ENCODE measurements at regions not wholly inside any gene's neighbourhood (a gene's known extent, or its start where the extent isn't known, plus 50 kb on each side); places are given as distances from the start of the nearest gene placed in this dataset.

- TF ChIP-seq ZBED1 (IDR thresholded peaks at IDR 0.05; ENCODE audit: borderline replicate concordance) (no peak), SPI1 (IDR thresholded peaks at IDR 0.05; ENCODE audit: borderline replicate concordance, insufficient read depth, low read depth, low read length) (peak; percentile 14; the same call in 1 of the 2 replicates)
- ChIA-PET SMC1A (ENCODE audit: uncharacterized antibody, unreplicated experiment) (no interaction called here), RAD21 (ENCODE audit: unreplicated experiment) (no interaction called here), POLR2A (interaction anchor here (0.5 kb wide), 1 partner anchor 10 kb away, joined by 6 read pairs; no protein-coding TSS in a partner anchor), CTCF (no interaction called here)
- ATAC-seq: no peak
- H3K27me3 ChIP-seq (replicated peaks in 1 of 2; ENCODE audit: control insufficient read depth in 2 of 2, insufficient read depth in 2 of 2, low read length in 1 of 2): no peaks in the 10 kb centered on the region
- H3K4me1 ChIP-seq (ENCODE audit: control insufficient read depth, insufficient read depth, low read length): no peaks in the 10 kb centered on the region
- in situ Hi-C loops (cut with MboI): no loop called here
- H2AFZ ChIP-seq (ENCODE audit: control insufficient read depth, low read depth, low read length): no peak overlapping the region
- no peak for FAIRE-seq
- no TSS peak for BruUV-seq (replicated peaks)
- H3K9me3 ChIP-seq (replicated peaks; ENCODE audit: control insufficient read depth, insufficient read depth, low read length): no peaks in the 10 kb centered on the region
- H3K27ac ChIP-seq (ENCODE audit: control insufficient read depth, insufficient read depth): no peak overlapping the region
- H4K20me1 ChIP-seq (ENCODE audit: control insufficient read depth, insufficient read depth): no peaks in the 10 kb centered on the region
- H3K9ac ChIP-seq (ENCODE audit: control insufficient read depth, insufficient read depth, low read length): no peak overlapping the region
- H3K4me2 ChIP-seq (ENCODE audit: control insufficient read depth, insufficient read depth): no peak overlapping the region
- WGBS (ENCODE audit: insufficient coverage, insufficient replicate concordance, low lambda C conversion rate, missing lambda C conversion rate): 9% methylated on average over 4 of the region's 4 CpGs
- no peak for DNase-seq (ENCODE audit: low read depth, low spot score)
- no peaks in the 10 kb centered on the region for H3K36me3 ChIP-seq (ENCODE audit: control insufficient read depth in 2 of 2, insufficient read depth in 2 of 2, low read length in 1 of 2)
- no peaks in the 10 kb centered on the region for H3K79me2 ChIP-seq (ENCODE audit: control insufficient read depth, insufficient read depth, low read length)
- H3K4me3 ChIP-seq: no peak overlapping the region
- intact Hi-C loops (cut with micrococcal nuclease; ENCODE audit: unreplicated experiment): no loop called here
These were observed 1216.5 kb downstream of the RAPGEF2 start for GRCh38 chr4:160319221-160319867.

- CTCF ChIA-PET: no interaction called here
- H3K27ac ChIP-seq (ENCODE audit: control insufficient read depth, insufficient read depth): no peak overlapping the region
- WGBS (ENCODE audit: insufficient coverage, insufficient replicate concordance, low lambda C conversion rate, missing lambda C conversion rate): 57% methylated on average over 2 of the region's 2 CpGs
- no peaks in the 10 kb centered on the region for H3K4me1 ChIP-seq (ENCODE audit: control insufficient read depth, insufficient read depth, low read length)
- no peak for ATAC-seq
- intact Hi-C loops (cut with micrococcal nuclease; ENCODE audit: unreplicated experiment): no loop called here
- no peaks in the 10 kb centered on the region for H3K79me2 ChIP-seq (ENCODE audit: control insufficient read depth, insufficient read depth, low read length)
- no peak for DNase-seq (ENCODE audit: low read depth, low spot score)
- no peak for TF ChIP-seq ATF7 (IDR thresholded peaks at IDR 0.05; ENCODE audit: low read depth)
- TF ChIP-seq BRCA1 (IDR thresholded peaks at IDR 0.05; ENCODE audit: low read depth, low read length): no peak
- no peak for TF ChIP-seq NR2C1 (IDR thresholded peaks at IDR 0.05)
- no peak for TF ChIP-seq BHLHE40 (IDR thresholded peaks at IDR 0.05; ENCODE audit: borderline replicate concordance in 1 of 2, low read depth in 2 of 2, low read length in 1 of 2)
- TF ChIP-seq MEF2B (IDR thresholded peaks at IDR 0.05; ENCODE audit: partially characterized antibody, poor library complexity, severe bottlenecking): no peak
- TF ChIP-seq CHD4 (IDR thresholded peaks at IDR 0.05): no peak
- TF ChIP-seq EZH2 (IDR thresholded peaks at IDR 0.05; ENCODE audit: borderline replicate concordance, control insufficient read depth, low read depth, low read length): no peak
- TF ChIP-seq RBBP5 (conservative IDR thresholded peaks at IDR 0.05): no peak
- TF ChIP-seq STAT3 (IDR thresholded peaks at IDR 0.05; ENCODE audit: low read depth, low read length): no peak
- no peak for TF ChIP-seq ZBTB4 (CRISPR knock-in tag; IDR thresholded peaks at IDR 0.05)
- POLR2A ChIA-PET: no interaction called here
- no peaks in the 10 kb centered on the region for H3K36me3 ChIP-seq (ENCODE audit: control insufficient read depth in 2 of 2, insufficient read depth in 2 of 2, low read length in 1 of 2)
- SMC1A ChIA-PET (ENCODE audit: uncharacterized antibody, unreplicated experiment): no interaction called here
- no peak overlapping the region for H3K4me3 ChIP-seq
- RAD21 ChIA-PET (ENCODE audit: unreplicated experiment): no interaction called here
- H4K20me1 ChIP-seq (ENCODE audit: control insufficient read depth, insufficient read depth): no peaks in the 10 kb centered on the region
- no peaks in the 10 kb centered on the region for H3K9me3 ChIP-seq (replicated peaks; ENCODE audit: control insufficient read depth, insufficient read depth, low read length)
- H3K4me2 ChIP-seq (ENCODE audit: control insufficient read depth, insufficient read depth): no peak overlapping the region
- no peaks in the 10 kb centered on the region for H3K27me3 ChIP-seq (replicated peaks in 1 of 2; ENCODE audit: control insufficient read depth in 2 of 2, insufficient read depth in 2 of 2, low read length in 1 of 2)
- no peak overlapping the region for H2AFZ ChIP-seq (ENCODE audit: control insufficient read depth, low read depth, low read length)
- no TSS peak for BruUV-seq (replicated peaks)
- no peak overlapping the region for H3K9ac ChIP-seq (ENCODE audit: control insufficient read depth, insufficient read depth, low read length)
- in situ Hi-C loops (cut with MboI): no loop called here
- no peak for FAIRE-seq
These were observed 1217.0 kb downstream of the RAPGEF2 start for GRCh38 chr4:160319868-160320260.
